HFF-Myc (cell line): ENCODE measurements at regions not wholly inside any gene's neighbourhood (a gene's known extent, or its start where the extent isn't known, plus 50 kb on each side); places are given as distances from the start of the nearest gene placed in this dataset.

ENCODE experiments used
- DNase-seq: peaks from one replicate; pipeline ENCODE4 v3.0.0-alpha.2; 2011; ENCODE audit warnings: low read depth; ENCODE audit errors: extremely low read depth
- H3K4me3 ChIP-seq: replicated peaks from 2 replicates; pipeline ENCODE4 v1.5.1; 2011; ENCODE audit warnings: low read depth, mild to moderate bottlenecking, control low read depth, low read length
- CTCF ChIP-seq: IDR thresholded peaks from 2 replicates; pipeline ENCODE4 v1.5.1; 2012; ENCODE audit warnings: mild to moderate bottlenecking, low read depth, low read length, control low read depth; ENCODE audit errors: missing control alignments

GRCh38 chr5:110940136-110940535 lies 131.4 kb upstream of the TSLP start:
- no peak for DNase-seq
- H3K4me3 ChIP-seq, result no peak overlapping the region
- no peak for TF ChIP-seq CTCF

GRCh38 chr5:110945874-110946436 lies 125.6 kb upstream of the TSLP start:
- no peak for TF ChIP-seq CTCF
- H3K4me3 ChIP-seq, result no peak overlapping the region
- no peak for DNase-seq

- TF ChIP-seq CTCF, result no peak
- no peak for DNase-seq
- no peak overlapping the region for H3K4me3 ChIP-seq
Measured at GRCh38 chr5:110951373-110951791, 120.1 kb upstream of the TSLP start.

GRCh38 chr5:110956280-110956912 lies 115.1 kb upstream of the TSLP start:
- no peak for DNase-seq
- no peak for TF ChIP-seq CTCF
- H3K4me3 ChIP-seq, result no peak overlapping the region

- H3K4me3 ChIP-seq, result no peak overlapping the region
- DNase-seq, result no peak
- TF ChIP-seq CTCF, result no peak
Measured at GRCh38 chr5:110956913-110957813, 114.3 kb upstream of the TSLP start.

- no peak for DNase-seq
- TF ChIP-seq CTCF, result no peak
Measured at GRCh38 chr5:110957934-110958333, 113.6 kb upstream of the TSLP start.

More at GRCh38 chr5:110957934-110958333, 113.6 kb upstream of the TSLP start:
- H3K4me3 ChIP-seq, result no peak overlapping the region
